ENCODE measurements at regions not wholly inside any gene's neighbourhood (a gene's known extent, or its start where the extent isn't known, plus 50 kb on each side); places are given as distances from the start of the nearest gene placed in this dataset.

DNA sequence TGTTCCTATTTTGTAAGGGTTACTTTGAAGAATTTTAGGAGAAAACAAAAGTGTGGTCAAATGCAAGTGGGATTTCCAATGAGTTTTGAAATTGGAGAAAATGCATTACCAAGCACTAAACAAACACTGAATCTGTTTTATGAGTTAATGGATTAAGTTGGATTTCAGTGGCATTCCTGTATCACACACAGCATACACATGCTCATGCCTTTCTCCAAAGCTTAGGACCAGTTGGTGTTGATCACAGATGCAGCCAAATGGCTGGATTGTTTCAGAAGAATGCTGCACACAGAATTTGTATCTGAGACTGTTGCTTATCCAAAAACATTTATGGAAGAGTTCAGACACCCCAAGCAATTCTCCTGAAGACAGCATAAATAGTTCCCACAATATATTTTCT lies 611.1 kb downstream of the ACTL7B start:
- Histone ChIP-seq H3K27me3 (ENCODE audit: insufficient read depth, low read length) (no peaks in the 10 kb centered on the region), H3K23me2 (ENCODE audit: insufficient read length, low read depth, low read length, poor library complexity, severe bottlenecking) (no peaks in the 10 kb centered on the region), H3K9me3 (ENCODE audit: control insufficient read depth, low read depth, low read length) (no peaks in the 10 kb centered on the region), H3K56ac (ENCODE audit: insufficient read length, low read depth, low read length) (no peak overlapping the region), H2AK5ac (ENCODE audit: insufficient read length, low read length) (no peak overlapping the region), H3K4me2 (ENCODE audit: insufficient read depth, insufficient read length, low read length) (no peak overlapping the region), H4K5ac (ENCODE audit: insufficient read length, low read depth, low read length) (no peak overlapping the region), H4K8ac (replicated peaks; ENCODE audit: insufficient read length, low read depth, low read length) (no peak overlapping the region), H3K79me1 (ENCODE audit: insufficient read depth, low read depth, low read length, poor library complexity, severe bottlenecking) (no peaks in the 10 kb centered on the region), H3K23ac (ENCODE audit: insufficient read length, low read depth, low read length) (no peak overlapping the region), H2AFZ (ENCODE audit: low read length) (no peak overlapping the region), H2BK120ac (ENCODE audit: low read depth, low read length, poor library complexity, severe bottlenecking) (no peak overlapping the region), H3K14ac (ENCODE audit: insufficient read depth, low read length) (no peak overlapping the region), H4K91ac (ENCODE audit: insufficient read length, low read depth, low read length) (no peak overlapping the region), H3K27ac (ENCODE audit: insufficient read length, low read depth, low read length) (no peak overlapping the region), H2BK5ac (ENCODE audit: insufficient read length, low read length) (no peak overlapping the region), H2BK15ac (ENCODE audit: low read depth, low read length) (no peak overlapping the region), H3K18ac (ENCODE audit: insufficient read length, low read depth, low read length) (no peak overlapping the region), H3K9ac (ENCODE audit: extremely low read depth, insufficient read length, low read length) (no peak overlapping the region), H3K4me1 (ENCODE audit: insufficient read depth, low read length) (no peaks in the 10 kb centered on the region), H4K20me1 (ENCODE audit: control insufficient read depth, insufficient read depth, insufficient read length) (no peaks in the 10 kb centered on the region), H2BK20ac (ENCODE audit: low read depth, low read length, poor library complexity, severe bottlenecking) (no peak overlapping the region), H3K79me2 (ENCODE audit: insufficient read depth, low read length) (no peaks in the 10 kb centered on the region), H3T11ph (ENCODE audit: low read length) (no peak overlapping the region), H2BK12ac (ENCODE audit: insufficient read length, low read depth, low read length) (no peak overlapping the region), H3K4ac (ENCODE audit: low read depth, low read length) (no peak overlapping the region)
- Mint-ChIP-seq H3K9me3 (no peaks in the 10 kb centered on the region), H3K27me3 (ENCODE audit: low read depth) (no peaks in the 10 kb centered on the region), H3K36me3 (ENCODE audit: insufficient read depth in 1 of 3, low read depth in 3 of 3) (no peaks in the 10 kb centered on the region), H3K4me3 (no peak overlapping the region), H3K4me1 (peaks cover 2 to 11% of the 10 kb centered on the region in 2 experiments; a peak in 3 of 4 replicates), H3K27ac (no peak overlapping the region)
- no peak for DNase-seq
- TF ChIP-seq, protein P1, sequence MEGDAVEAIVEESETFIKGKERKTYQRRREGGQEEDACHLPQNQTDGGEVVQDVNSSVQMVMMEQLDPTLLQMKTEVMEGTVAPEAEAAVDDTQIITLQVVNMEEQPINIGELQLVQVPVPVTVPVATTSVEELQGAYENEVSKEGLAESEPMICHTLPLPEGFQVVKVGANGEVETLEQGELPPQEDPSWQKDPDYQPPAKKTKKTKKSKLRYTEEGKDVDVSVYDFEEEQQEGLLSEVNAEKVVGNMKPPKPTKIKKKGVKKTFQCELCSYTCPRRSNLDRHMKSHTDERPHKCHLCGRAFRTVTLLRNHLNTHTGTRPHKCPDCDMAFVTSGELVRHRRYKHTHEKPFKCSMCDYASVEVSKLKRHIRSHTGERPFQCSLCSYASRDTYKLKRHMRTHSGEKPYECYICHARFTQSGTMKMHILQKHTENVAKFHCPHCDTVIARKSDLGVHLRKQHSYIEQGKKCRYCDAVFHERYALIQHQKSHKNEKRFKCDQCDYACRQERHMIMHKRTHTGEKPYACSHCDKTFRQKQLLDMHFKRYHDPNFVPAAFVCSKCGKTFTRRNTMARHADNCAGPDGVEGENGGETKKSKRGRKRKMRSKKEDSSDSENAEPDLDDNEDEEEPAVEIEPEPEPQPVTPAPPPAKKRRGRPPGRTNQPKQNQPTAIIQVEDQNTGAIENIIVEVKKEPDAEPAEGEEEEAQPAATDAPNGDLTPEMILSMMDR (conservative IDR thresholded peaks at IDR 0.05): no peak
